ENCODE measurements at regions not wholly inside any gene's neighbourhood (a gene's known extent, or its start where the extent isn't known, plus 50 kb on each side); places are given as distances from the start of the nearest gene placed in this dataset.

DNA sequence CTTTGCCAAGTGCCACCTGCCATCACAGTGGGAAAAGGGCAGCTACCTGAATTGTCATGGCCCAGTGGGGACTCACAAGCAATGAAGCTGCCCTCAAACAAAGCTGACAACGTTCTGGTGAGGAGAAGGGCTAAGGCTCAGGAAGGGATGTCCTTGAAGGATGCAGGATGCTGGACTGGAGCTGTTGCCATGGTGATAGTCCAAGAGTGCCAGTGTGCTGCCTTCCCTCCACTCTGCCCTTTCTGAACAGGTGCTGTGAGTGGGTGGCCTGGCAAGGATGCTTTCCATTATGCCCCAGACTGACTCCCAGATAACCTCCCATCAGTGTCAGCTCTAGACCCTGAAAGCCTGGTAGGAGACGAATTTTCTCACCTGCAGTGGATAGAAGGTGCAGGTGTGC is 137.8 kb upstream of the GYPC start:
- no peak for DNase-seq

DNA sequence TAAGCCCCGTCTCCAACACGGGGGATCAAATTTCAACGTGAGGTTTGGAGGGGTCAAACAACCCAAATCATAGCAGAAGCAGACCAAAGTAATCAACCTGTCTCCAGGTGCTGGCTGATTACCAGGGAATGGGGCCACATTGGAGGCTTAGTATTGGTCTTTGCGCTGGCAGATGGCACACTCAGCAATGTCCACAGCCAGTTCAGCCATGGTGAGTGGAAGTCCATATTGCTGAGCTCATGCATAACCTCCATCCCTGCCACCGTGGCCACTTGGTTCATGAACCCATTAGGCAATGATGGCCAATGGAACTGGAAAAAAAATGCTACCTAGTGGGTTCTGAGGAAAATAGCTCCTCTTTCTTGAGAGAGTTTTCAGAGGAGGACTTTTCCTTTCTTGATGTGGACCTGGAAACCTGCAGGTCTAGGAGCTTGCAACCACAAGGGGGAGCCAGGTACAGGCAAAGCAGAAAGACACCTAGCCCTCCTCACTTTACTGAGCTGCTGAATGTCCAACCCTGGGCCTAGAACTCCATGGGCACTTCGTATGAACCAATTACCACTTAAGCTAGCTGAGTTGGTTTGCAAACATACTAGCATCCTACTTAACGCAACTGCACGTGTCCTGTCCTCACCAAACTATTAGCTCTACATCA is 128.0 kb upstream of the GYPC start:
- DNase-seq: peak; percentile 69

DNA sequence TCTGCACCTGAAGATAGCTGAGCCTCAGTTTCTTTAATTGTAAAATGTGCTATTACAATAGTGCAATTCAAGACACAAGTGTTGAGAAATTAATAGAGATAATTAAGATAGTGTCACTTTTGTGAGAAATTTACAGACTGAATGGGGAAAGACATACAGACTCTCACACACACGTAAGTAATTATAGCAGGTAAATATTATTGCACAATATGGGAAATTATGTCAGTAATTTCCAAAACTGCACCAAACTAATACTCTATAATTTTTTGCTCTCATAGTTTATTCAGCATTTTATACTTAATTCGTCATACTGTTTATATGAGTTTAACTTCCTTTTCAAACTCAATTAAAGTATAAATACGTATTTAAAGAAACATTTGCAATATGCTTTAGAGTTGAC is 124.9 kb upstream of the GYPC start:
- no peak for DNase-seq

DNA sequence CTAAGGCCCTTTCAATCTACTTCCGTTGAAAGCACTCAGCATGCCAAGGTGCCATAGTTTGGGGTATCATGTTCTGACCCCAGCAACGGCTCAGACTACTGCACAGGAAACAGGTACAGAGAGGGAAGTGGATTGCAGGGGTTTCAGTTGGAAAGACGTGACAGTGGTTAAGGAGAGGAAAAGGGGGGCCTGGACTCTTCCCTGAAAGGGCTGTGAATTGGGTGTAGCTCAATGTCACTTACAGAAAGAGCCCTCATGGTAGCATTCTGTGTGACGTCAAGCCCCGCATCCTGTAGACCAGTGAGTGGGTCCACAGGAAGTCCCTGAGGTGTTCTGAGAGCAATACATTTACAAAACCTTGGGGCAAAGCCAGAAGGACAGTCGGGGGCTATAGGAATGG is 121.5 kb upstream of the GYPC start:
- DNase-seq: no peak

DNA sequence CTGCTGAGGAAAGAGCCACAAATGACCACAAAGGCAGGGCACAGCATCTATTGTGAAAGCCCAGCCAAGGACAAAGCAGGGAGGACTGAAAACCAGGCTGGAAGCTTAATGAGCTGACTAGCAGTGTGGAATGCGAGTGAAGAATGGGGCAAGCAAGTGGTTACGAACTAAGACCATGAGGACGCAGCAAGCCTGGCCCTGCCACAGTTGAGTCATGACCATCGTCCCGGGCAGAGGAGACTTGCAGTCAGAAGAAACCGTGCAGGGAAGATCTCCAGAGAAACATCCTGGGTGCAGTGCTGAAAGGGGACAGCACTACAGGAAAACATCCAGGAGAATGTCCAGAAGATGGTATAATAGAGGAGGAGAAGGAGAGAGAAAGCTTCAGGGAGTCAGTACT is 120.5 kb upstream of the GYPC start:
- no peak for DNase-seq

DNA sequence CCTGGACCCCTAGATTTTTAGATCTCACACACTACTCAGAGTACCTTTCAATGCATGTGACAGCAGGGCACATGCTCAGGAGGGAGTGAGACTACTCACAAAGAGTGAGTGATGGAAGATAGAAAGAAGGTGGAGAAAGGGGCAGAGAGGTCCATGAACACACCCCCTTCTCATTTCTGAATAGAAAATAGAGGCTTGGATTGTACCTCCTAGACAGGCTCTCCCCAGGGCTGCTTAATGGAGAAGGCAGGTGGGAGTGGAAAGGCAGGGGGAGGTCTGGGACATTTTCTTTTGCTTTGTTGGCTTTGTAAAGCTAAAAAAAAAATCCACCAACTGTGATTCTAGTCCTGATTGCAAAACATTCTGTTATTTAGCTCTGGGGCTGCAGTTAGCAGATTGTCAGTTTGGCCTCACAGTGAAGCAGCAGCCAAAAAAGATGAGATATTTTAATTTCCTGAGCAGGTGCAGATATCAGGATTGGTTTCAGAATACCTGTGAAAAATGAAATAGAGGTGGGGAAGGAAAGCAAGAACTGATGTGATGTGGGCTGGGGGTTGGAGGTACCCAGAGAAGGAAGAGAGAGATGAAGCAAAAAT is 119.3 kb upstream of the GYPC start:
- no peak for DNase-seq

DNA sequence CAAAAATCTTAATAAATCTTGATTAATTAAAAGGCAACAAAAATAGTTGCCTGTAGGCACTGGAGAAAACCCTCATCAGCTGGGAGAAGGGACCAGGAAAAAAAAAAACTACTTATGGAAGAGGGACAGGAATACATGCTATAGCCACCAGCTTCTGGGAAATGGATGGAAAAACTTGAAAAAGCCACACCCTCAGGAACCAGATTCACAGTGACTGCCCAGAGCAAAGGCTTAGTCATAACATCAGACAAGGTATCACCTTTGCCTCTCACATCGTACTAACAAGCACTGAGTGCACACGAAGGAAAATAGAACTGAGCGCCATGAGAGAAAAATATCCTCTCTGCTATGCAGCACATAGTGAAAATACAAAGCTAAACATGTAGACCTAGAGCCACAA is 116.9 kb upstream of the GYPC start:
- no peak for DNase-seq

DNA sequence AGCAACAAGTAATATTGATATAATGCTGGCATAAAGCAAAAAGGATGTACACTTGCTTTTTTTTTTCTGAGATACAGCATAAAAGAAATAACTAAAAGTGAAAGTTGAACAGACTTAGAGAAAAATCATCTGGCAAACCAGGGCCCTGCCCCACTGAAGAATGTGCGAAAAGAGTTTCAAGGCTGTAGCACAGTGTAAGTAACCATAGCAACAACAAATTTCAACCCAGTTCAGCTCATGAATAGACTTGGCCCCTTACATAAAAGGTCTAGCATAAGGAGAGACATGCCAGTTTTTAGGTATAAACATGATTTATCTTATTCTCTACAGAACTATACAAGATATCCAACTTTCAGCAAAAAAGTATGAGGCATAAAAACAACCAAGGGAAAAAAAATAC is 113.7 kb upstream of the GYPC start:
- no peak for DNase-seq

DNA sequence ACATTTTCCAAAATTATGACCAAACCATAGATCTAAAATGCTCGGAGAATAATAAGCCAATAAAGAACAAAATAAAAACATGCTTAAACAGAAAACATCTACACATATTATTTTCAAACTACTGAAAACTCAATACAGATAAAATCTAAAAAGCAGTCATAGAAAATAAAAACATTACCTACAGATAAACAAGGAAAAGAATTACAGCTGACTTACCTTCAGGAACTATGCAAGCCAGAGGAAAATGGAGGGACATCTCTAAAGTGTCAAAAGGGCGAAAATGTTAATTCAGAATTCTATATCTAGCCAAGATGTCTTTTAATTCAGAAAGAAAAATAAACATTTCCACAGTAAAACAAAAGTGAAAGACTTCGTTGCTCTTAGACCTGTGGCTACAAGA is 112.9 kb upstream of the GYPC start:
- DNase-seq: no peak

DNA sequence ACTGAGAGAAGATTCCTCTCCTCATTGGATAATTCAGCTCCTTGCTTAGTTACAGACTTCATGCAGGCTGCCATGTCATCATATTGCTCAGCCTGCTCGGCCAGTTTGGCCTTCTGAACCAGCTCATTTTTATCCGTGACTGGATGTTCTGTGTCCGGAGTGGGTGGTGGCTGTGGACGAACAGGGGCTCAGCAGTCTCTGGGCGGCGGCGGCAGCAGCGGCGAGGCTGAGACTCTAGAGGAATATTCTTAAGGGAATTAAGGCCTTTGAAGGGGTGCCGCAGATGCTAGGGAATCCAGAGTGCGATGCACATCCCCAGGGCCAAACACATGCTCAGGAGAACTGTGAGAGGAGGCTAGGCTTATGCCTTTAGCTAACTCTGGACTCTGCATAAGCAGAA is 97.9 kb upstream of the GYPC start:
- no peak for DNase-seq

DNA sequence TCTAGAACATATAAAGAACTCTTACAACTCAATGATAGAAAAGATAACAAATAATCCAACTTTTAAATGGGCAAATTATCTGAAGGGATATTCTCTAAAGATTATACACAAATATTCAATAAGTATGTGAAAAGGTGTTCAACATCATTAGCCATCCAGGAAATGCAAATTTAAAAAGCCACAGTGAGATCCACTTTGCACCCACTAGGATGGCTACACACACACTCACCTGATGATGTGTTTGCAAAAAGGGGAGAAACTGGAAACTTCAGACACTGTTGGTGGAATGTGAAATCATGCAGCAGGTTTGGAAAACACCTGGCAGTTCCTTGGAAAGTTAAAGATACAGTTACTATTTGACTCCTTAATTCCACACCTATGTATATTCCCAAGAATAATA is 87.2 kb upstream of the GYPC start:
- no peak for DNase-seq

DNA sequence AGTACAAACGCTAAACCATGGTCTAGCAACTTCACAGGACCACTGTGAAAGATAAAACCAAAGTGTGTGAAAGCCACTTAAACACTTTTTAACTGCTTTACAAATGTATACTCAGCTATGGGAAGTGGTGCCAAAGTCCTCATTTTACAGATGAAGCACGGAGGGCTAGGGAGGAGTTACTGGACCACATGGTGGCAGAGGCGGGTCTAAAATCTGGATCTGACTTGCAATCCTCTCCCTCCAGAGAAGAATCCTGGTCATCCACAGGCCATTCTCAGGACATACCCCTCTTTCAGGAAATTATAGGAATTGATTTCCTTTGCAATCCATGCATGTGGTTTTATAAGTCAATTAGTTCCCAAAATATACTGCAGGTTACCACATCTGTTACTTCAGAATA is 84.6 kb upstream of the GYPC start:
- DNase-seq: no peak

DNA sequence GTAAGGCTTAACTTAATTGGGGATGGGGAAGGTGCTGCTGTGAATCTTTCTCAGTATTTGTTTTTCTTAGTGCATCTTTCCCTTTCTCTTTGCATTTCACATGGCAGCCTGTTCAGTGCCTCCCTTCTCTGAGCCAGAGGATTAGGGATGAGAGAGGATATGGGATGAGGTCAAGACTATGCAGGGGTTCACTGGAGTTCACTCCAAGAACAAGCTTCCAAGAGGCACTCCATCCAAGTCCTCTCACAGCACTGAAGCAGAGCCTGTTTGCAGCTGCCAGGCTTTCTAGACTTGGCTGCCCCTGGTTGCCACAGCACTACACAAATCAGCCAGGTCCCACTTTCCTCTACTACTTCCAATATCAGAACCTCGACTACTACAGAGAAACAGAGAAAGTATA is 80.3 kb upstream of the GYPC start:
- DNase-seq: no peak

DNA sequence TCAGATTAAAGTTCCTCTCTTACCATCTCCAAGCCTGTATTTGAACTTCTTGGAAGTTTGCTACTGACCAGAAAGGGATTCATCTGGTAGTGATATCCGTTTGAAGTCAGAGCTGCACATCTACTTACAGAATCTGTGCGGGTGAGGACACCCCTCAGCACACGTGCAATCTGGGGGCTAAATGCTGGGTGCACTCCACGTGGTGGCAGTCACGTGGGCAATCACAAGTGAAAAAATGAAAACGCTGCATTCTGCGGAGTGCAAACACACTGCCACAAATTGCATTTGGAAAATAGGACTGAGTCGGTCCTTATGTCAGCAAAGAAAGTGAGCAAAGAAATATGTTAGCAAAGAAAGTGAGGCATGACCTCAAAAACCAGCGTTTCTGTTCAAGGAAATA is 76.1 kb upstream of the GYPC start:
- DNase-seq: no peak

DNA sequence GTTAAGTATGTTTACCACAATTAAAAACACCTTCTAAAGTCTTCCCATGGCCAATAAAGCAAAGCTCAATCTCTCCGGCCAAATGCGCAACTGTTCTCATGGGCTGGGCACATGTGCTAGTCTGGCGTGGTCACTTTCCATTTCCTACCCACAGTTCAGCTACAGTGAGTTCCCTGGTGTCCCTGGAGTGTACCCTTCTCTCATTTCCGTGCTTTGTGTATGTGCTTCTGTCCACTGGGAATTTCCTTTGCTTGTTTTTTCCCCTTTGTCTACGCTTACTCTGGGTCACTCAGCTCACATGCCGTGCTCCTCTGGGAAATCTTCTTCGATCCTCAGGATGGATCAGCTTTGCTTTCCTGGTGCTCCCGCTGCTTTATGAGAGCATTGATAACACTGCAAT is 69.6 kb upstream of the GYPC start:
- DNase-seq: no peak

DNA sequence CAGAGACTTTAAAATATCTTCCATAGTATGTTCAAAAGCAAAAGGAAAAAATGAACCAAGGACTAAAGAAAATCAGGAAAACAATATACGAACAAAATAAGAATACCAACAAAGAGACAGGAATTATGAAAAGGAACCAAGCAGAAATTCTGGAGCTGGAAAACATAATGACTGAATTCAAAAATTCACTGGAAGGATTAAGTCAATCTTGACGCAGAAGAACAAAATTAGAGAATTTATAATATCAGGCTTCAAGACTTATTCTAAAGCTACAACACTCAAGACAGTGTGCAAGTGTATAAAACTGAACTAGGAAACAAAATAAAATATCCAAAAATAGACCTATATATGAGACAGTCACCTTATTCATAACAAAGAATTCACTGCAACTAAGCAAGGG is 56.9 kb upstream of the GYPC start:
- no peak for DNase-seq

DNA sequence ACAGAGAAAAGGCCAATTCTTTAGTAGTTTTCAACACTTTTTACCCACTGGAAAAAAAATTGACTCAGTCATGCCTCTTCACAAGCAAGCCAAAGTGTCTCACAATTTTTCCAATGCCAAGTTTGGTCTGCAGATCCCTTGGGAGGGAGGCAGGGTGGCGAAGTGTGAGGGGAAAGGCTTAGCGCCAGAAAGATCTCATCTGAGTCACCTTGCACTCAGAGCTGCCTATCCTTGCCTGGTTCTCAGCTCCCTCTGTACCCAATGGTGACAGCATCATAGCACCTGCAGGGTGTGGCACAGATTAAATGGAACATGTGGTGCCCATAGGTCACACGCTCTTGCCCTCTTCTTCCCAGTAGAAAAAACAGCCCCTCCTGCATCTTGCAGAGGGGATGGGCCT is 55.2 kb upstream of the GYPC start:
- DNase-seq: no peak

DNA sequence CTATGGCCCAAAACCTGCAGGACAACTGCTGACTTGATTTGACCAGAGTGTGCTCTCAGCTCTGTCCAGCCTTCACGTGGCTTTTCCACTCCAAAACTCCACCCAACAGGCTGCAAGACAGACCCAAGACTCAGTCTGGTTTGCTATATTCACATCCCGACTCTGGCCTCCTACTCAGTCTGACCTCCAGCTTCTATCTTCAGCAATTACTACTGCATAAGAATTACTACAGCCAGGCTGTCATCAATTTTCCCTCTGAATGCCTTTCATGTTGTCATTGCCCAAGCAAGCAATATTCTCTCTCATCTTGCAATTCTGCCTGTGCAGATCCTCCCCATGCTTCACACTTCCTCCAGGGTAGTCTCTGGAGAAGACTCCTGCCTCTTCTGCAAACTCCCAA is 53.6 kb upstream of the GYPC start:
- DNase-seq: no peak

Measured in activated CD8-positive, alpha-beta memory T cell treated with anti-CD3 and anti-CD28 coated beads, Interleukin-2, amount 50 U/mL, for 48 hours (primary cell).